HG03060 (cell line): ENCODE measurements at regions not wholly inside any gene's neighbourhood (a gene's known extent, or its start where the extent isn't known, plus 50 kb on each side); places are given as distances from the start of the nearest gene placed in this dataset.
"Not testable (repeated sequence)": the region's sequence is repeated elsewhere in the genome, so short reads cannot be mapped to it uniquely, and the experiment has no call there.

Experiments
- ATAC-seq: cut with Tn5 transposase; IDR thresholded peaks from one replicate; pipeline ENCODE4 v1.9.1; 2021; ENCODE audit warnings: low read depth, moderate number of reproducible peaks; ENCODE audit not compliant: unreplicated experiment

DNA sequence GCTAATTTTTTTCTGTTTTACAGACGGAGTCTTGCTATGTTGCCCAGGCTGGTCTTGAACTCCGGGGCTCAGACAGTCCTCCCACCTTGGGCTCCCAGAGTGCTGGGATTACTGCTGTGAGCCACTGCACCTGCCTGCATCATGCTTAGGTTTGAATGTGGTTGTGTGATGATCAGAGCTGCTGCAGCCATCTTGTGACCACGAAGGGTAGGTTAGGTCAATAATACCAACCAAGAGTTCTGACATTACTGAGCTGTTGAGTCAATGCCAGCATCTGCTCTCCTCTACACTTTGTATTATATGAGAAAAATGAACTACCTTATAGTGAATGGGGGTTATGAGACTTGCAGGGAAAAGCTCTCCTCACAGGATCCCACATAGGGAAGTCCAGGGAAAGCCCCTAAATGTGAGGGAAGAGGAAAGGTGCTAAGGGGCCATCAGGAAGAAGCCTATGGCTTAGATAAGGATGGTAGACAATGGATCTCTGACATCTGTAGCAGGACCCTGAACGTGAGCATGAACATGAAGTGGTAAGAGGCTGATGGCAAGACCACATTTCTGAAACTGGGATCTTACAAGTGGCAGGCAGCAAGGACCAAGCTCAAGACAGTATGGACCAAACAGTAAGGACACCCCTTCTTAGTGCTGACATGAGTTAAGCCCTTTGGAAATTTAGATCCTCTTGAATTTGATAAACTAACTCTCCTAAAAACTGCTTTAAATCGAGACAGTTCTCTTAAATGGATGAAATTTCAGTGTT is 75.7 kb upstream of the ZNF169 start:
- ATAC-seq, result no peak

DNA sequence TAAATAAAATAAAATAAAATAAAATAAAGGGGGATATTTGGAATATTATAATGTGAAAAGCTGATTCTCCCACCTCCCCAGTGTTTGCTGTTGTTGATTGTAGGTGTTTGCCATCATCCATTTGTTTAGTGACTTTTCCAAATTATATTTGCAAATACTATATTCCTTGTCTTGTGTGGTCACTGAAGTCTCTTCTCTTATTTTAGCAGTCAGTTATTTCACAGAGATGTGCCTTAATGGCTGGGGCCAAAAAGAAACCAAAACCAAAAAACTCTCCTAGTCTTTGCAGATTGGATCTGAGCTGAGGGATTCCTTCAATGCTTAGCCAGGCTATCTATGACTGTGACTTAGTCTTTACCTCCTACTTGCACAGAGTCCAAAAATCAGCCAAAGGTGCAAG is 70.9 kb upstream of the ZNF169 start:
- no peak for ATAC-seq

DNA sequence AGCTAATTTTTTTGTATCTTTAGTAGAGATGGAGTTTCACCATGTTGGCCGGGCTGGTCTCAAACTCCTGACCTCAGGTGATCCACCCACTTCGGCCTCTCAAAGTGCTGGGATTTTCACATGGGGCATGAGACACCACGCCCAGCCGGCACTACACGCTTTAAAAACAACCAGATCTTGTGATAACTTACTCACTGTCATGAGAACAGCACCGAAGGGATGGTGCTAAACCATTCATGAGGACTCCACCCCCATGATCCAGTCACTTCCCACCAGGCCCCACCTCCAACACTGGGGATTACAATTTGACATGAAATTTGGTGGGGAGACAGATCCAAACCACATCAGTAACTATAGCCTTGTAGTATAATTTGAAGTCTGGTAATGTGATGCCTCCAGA is 67.4 kb upstream of the ZNF169 start:
- ATAC-seq, result not testable (repeated sequence)

- no peak for ATAC-seq
Observed at GRCh38 chr9:94198414-94198813, 60.7 kb upstream of the ZNF169 start.

GRCh38 chr9:94199776-94200175 is 59.3 kb upstream of the ZNF169 start:
- ATAC-seq, result no peak

- ATAC-seq, result no peak
Observed at GRCh38 chr9:94204174-94204573, 54.9 kb upstream of the ZNF169 start.

DNA sequence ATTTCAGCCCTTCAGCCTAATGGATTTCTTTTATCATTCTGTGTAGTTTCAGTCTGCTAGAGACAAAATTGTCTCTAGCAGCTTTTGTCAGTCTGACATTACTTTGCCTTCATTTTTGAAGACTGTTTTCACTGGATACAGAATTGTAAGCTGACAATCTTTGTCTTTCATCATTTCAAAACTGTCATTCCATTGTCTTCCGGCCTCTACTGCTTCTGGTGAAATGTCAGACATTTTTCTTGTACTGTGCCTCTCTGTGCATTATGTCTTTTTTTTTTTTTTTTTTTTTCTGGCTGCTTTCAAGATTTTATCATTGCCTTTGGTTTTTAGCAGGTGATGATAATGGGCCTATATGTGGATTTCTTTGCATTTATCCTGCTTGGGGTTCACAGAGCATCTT is 51.3 kb upstream of the ZNF169 start:
- no peak for ATAC-seq
